K562 (cell line): ENCODE measurements at regions not wholly inside any gene's neighbourhood (a gene's known extent, or its start where the extent isn't known, plus 50 kb on each side); places are given as distances from the start of the nearest gene placed in this dataset.

Source experiments
- ARID1B ChIP-seq: fragments of 450-650 bp; IDR thresholded peaks from 2 replicates; pipeline ENCODE4 v1.6.1; 2016; ENCODE audit warnings: antibody characterized with exemption, mild to moderate bottlenecking, inconsistent platforms
- ETV1 ChIP-seq: fragments of 450-650 bp; conservative IDR thresholded peaks from 2 replicates; pipeline ENCODE4 v1.6.1; 2016; ENCODE audit warnings: missing genetic modification characterization, control low read depth, low read depth, missing compliant biosample characterization
- MBD2 ChIP-seq: sonication (generic); IDR thresholded peaks from 2 replicates; pipeline ENCODE4 v1.6.1; 2016; ENCODE audit warnings: low read depth, borderline replicate concordance
- PBX2 ChIP-seq, 2 experiments: IDR thresholded peaks in 1 of 2; conservative IDR thresholded peaks in 1 of 2; 2 replicates each; pipeline ENCODE4 v1.6.1; 2016; ENCODE audit warnings: low read depth in 2 of 2, mild to moderate bottlenecking in 1 of 2, missing compliant biosample characterization in 1 of 2, missing genetic modification characterization in 1 of 2, moderate library complexity in 1 of 2
- TEAD4 ChIP-seq, 2 experiments: sonication (generic) in 1 of 2; formaldehyde crosslinking in 1 of 2; IDR thresholded peaks; 2 replicates each; pipeline versions ENCODE4 v1.6.1 to v1.8.0; 2012 to 2022; ENCODE audit warnings: borderline replicate concordance in 1 of 2, inconsistent platforms in 1 of 2, low read length in 1 of 2, mild to moderate bottlenecking in 1 of 2, missing genetic modification reagents in 1 of 2
- THRB ChIP-seq: fragments of 450-650 bp; formaldehyde crosslinking; conservative IDR thresholded peaks from 2 replicates; pipeline ENCODE4 v1.4.0; 2022; ENCODE audit warnings: mild to moderate bottlenecking, missing genetic modification characterization
- TRIM28 ChIP-seq: fragments of 450-650 bp; IDR thresholded peaks from 2 replicates; pipeline ENCODE4 v1.6.1; 2017
- ZNF140 ChIP-seq: fragments of 250-450 bp; sonication (Bioruptor Pico); IDR thresholded peaks from 2 replicates; pipeline ENCODE4 v1.8.0; 2021; ENCODE audit warnings: moderate library complexity, mild to moderate bottlenecking, inconsistent platforms
- ZNF23 ChIP-seq: fragments of 250-450 bp; sonication (Bioruptor Pico); IDR thresholded peaks from 2 replicates; pipeline ENCODE4 v1.4.0; 2020; ENCODE audit warnings: mild to moderate bottlenecking

- TF ChIP-seq TEAD4 (IDR thresholded peaks at IDR 0.05; ENCODE audit: low read length) (peak; percentile 45; the same call in 1 of the 2 replicates), TEAD4 (CRISPR knock-in tag; IDR thresholded peaks at IDR 0.05; ENCODE audit: borderline replicate concordance) (no peak), ARID1B (peak; percentile 27; the same call in 1 of the 2 replicates), ZNF23 (CRISPR knock-in tag) (no peak), PBX2 (CRISPR knock-in tag; IDR thresholded peaks at IDR 0.05; ENCODE audit: low read depth) (no peak), PBX2 (tag; conservative IDR thresholded peaks at IDR 0.05; ENCODE audit: low read depth) (peak; percentile 86), ZNF140 (CRISPR knock-in tag) (no peak), ETV1 (tag) (no peak), THRB (CRISPR knock-in tag) (no peak), TRIM28 (no peak), MBD2 (no peak)
These were observed 104.9 kb downstream of the AQP9 start (continued) for GRCh38 chr15:58243070-58243469.
